Fibroblast of mammary gland (primary cell): ENCODE measurements at regions not wholly inside any gene's neighbourhood (a gene's known extent, or its start where the extent isn't known, plus 50 kb on each side); places are given as distances from the start of the nearest gene placed in this dataset.
A peak's percentile ranks its signal among the peaks of the same experiment; 100 is the strongest.

ENCODE experiments used
- DNase-seq: peaks from one replicate; pipeline ENCODE4 v3.0.0-alpha.2; 2010; ENCODE audit warnings: low read depth
- H3K4me3 ChIP-seq: 2 replicates; pipeline ENCODE4 v1.5.1; 2011; ENCODE audit warnings: low read depth, mild to moderate bottlenecking, low read length, moderate library complexity; ENCODE audit not compliant: control insufficient read depth
- CTCF ChIP-seq: conservative IDR thresholded peaks from 2 replicates; pipeline ENCODE4 v1.5.1; 2011; ENCODE audit warnings: low read depth, low read length, inconsistent platforms; ENCODE audit not compliant: control insufficient read depth, insufficient read depth

- no peak for TF ChIP-seq CTCF
- no peak overlapping the region for H3K4me3 ChIP-seq
- no peak for DNase-seq
These were observed 260.3 kb downstream of the ENC1 start for GRCh38 chr5:74380193-74380592.

GRCh38 chr5:74378464-74378863 is 262.1 kb downstream of the ENC1 start:
- no peak for TF ChIP-seq CTCF
- H3K4me3 ChIP-seq: no peak overlapping the region
- DNase-seq: peak; percentile 33

DNA sequence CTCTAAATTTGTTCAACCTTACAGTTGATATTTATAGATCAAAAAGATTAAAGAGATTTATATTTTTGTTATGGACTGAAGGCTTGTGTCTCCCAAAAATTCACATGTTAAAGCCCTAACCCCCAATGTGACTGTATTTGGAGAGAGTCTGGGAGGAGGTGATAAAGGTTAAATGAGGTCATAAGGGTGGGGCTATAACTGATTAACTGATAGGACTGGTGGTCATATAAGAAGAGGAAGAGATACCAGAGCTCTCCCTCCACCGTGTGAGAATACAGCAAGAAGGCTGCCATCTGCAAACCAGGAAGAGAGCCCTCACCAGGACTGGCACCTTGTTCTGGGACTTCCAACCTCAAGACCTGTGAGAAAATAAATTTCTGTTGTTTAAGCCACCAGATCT is 264.3 kb downstream of the ENC1 start:
- H3K4me3 ChIP-seq: no peak overlapping the region
- DNase-seq: no peak
- no peak for TF ChIP-seq CTCF

DNA sequence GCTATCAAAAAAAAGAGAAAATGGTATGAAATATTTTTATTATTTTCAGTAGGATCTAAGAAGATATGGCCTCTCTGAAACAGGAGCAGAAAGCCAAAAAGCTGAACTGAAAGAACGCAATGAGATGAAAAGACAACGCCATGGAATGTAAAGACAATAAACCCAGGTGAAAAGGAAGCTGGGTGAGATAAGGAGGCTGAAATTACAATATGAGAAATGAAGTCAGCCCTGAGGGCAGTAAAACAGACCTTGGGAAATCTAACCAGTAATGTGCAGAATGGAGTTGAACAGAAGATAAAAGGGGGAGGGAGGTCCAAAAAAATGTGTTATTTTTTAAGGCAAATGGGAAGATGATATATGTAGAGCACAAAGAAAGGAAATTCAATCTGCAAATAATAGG is 265.3 kb downstream of the ENC1 start:
- no peak overlapping the region for H3K4me3 ChIP-seq
- no peak for TF ChIP-seq CTCF
- DNase-seq: no peak

DNA sequence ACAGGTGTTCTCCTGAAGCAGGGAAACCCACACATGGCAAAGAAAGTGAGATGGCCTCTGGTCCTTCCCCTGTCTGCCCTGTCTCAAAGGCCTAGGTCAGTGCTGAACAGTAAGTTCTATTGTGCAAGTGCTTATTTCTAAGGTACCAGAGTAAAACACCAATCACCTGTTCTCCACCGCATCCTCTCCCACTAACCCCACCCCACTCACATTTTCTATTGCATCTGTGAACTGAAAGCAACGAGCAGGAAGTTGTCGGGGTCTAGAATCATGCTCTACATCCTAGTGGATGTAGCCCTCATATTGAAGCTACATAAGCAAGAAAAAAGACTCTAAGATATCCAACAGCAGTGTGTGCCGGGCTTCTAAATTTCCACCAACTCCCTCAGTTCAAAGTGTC is 265.9 kb downstream of the ENC1 start:
- DNase-seq: no peak
- TF ChIP-seq CTCF: no peak
- H3K4me3 ChIP-seq: no peak overlapping the region

DNA sequence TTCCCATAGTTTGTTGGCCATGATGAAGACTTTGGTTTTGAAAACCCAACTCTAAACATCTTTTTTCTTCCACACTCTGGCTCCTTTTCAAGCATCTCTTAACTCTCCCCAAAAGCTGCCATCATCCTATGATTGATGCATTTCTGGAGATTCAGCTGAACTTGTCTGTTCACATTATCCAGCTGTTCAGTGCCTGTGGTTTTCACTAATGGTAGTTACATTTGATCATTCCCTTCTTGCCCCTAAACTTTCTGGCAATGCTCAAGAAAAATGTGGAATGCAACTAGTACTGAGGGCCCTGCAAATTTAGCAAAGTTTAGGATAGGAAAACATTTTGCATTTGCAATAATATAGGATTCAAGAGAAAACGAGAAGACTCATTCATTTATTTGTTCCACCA is 267.5 kb downstream of the ENC1 start:
- no peak for DNase-seq
- H3K4me3 ChIP-seq: no peak overlapping the region
- TF ChIP-seq CTCF: no peak

- no peak overlapping the region for H3K4me3 ChIP-seq
- no peak for TF ChIP-seq CTCF
- no peak for DNase-seq
These were observed 267.9 kb downstream of the ENC1 start for GRCh38 chr5:74372502-74373064.
